Body of pancreas (tissue), 4 donors: ENCODE measurements at regions not wholly inside any gene's neighbourhood (a gene's known extent, or its start where the extent isn't known, plus 50 kb on each side); places are given as distances from the start of the nearest gene placed in this dataset.

ENCODE experiments used
- POLR2A ChIP-seq, 3 donors: fragments of 450-650 bp; IDR thresholded peaks; one replicate each; pipeline ENCODE4 v1.6.1; 2016; ENCODE audit warnings: antibody characterized with exemption in 3 of 3, mild to moderate bottlenecking in 2 of 3
- TF ChIP-seq, protein P1 (sequence below), 7 experiments: fragments of 450-650 bp in 4 of 7; fragments of 200-600 bp in 3 of 7; sonication (generic) in 3 of 7; IDR thresholded peaks; one replicate each; pipeline ENCODE4 v1.5.1; 2016 to 2019; ENCODE audit warnings: antibody characterized with exemption in 7 of 7

DNA sequence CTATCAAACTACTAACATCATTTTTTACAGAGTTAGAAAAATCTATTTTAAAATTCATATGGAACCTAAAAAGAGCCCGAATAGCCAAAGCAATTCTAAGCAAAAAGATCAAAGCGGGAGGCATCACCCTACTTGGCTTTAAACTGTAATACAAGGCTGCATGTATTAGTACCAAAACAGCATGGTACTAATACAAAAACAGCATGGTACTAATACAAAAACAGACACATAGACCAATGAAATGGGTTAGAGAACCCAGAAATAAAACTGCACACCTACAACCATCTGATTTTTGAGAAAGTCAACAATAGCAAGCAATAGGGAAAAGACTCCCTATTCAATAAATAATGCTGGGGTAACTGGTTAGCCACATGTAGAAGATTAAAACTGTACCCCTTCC is 640.7 kb downstream of the IRS1 start:
- TF ChIP-seq POLR2A (IDR thresholded peaks at IDR 0.05), result no peak
- TF ChIP-seq, protein P1, sequence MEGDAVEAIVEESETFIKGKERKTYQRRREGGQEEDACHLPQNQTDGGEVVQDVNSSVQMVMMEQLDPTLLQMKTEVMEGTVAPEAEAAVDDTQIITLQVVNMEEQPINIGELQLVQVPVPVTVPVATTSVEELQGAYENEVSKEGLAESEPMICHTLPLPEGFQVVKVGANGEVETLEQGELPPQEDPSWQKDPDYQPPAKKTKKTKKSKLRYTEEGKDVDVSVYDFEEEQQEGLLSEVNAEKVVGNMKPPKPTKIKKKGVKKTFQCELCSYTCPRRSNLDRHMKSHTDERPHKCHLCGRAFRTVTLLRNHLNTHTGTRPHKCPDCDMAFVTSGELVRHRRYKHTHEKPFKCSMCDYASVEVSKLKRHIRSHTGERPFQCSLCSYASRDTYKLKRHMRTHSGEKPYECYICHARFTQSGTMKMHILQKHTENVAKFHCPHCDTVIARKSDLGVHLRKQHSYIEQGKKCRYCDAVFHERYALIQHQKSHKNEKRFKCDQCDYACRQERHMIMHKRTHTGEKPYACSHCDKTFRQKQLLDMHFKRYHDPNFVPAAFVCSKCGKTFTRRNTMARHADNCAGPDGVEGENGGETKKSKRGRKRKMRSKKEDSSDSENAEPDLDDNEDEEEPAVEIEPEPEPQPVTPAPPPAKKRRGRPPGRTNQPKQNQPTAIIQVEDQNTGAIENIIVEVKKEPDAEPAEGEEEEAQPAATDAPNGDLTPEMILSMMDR (IDR thresholded peaks at IDR 0.05), result no peak
